RPMI8226 (cell line): ENCODE measurements at regions not wholly inside any gene's neighbourhood (a gene's known extent, or its start where the extent isn't known, plus 50 kb on each side); places are given as distances from the start of the nearest gene placed in this dataset.
A peak's percentile ranks its signal among the peaks of the same experiment; 100 is the strongest.

Experiments used
- DNase-seq: peaks from one replicate; pipeline ENCODE4 v3.0.0-alpha.2; 2015

DNA sequence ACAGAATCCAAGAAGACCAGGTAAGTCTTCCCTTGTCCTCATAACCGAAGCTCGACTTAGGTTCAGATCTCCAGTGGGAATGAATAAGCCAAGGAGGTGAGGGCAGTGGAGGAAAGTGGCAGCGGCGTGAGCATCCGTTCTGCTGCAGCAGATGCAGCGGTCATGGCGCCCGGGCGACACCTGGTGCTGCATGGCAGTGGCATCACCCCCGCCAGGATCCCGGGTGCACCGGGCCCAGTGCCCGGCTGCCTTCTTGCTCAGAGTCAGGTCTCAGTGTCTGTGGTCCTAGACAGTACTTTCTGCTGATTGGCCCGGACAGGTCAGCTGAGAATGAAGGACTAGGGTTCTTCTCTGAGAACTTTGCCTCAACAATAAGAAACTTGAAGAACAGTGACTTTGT is 83.4 kb upstream of the SORBS2 start:
- DNase-seq = peak; percentile 41

GRCh38 chr4:185895866-185896265 is 83.9 kb upstream of the SORBS2 start:
- no peak for DNase-seq

GRCh38 chr4:185896817-185897488 is 85.0 kb upstream of the SORBS2 start:
- DNase-seq = no peak

- no peak for DNase-seq
Observed at GRCh38 chr4:185898413-185898812, 86.4 kb upstream of the SORBS2 start.

DNA sequence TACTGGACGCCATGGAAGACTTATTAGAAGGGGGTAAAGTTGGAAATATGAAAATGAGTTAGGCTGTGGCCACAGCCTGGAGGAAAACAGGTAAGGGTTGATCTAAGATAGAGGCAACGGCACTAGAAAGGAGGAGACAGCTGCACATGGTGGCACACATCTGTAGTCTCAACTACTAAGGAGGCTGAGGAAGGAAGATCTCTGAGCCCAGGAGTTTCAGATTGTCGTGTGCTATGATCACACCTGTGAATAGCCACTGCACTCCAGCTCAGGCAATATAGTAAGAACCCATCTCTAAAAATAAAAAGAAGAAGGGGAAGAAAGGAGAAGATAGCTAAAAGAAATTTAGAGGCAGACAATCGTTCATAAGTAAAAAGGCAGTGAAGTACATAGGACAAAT is 87.8 kb upstream of the SORBS2 start:
- no peak for DNase-seq

DNA sequence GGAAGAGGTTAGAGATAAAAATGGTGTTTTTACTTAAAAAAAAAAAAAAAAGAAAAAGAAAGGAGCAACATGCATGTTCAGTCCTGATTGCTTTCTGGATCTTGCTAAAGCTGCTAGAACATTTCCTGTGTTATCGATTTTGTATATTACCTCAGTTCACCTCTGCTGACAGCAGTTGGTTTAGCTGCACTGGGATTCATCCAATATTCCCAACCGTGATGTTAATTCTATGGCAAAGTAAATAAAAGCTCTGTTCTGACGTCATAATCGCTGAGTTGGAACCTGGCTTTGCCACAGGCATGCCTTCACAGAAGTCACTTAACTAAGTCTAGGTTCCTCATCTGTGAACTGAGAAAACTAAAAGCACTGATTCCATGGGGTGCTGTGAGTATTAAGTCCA is 90.7 kb upstream of the SORBS2 start:
- DNase-seq = no peak

GRCh38 chr4:185903205-185903604 is 91.2 kb upstream of the SORBS2 start:
- no peak for DNase-seq

- no peak for DNase-seq
Observed at GRCh38 chr4:185904381-185904780, 92.4 kb upstream of the SORBS2 start.

GRCh38 chr4:185909972-185910371 is 98.0 kb upstream of the SORBS2 start:
- DNase-seq = no peak

GRCh38 chr4:185911556-185912064 is 99.6 kb upstream of the SORBS2 start:
- DNase-seq = no peak

- DNase-seq = no peak
Observed at GRCh38 chr4:185912779-185913178, 100.8 kb upstream of the SORBS2 start.

DNA sequence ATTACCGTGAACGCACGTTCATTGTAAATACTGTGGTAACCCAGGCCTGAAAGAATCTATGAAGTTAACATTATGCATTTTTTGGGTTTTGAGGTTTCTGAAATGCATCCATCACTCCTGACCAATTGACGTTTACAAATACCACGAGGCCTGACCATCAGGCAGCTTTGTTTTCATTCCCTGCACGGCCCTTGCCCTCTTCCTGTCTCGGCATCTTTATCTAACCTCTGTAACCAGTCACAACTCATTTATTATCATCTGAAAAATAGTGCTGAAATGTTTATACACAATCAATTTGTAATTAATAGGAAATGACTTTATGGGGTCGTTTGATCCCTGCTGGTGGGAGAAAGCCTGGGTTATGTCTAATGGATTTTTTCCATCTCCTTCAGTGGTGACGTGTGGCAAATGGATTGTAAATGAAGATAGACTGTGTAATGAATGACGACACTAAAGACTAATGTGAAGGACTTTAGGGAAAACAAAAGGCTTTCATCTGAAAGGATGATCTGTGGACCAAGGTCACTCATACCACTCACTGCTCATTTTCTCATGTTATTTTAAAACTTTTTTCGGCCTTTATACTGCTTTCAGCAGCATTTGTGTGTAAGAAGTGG is 102.7 kb upstream of the SORBS2 start:
- DNase-seq = no peak

GRCh38 chr4:185915271-185915670 is 103.3 kb upstream of the SORBS2 start:
- DNase-seq = no peak

DNA sequence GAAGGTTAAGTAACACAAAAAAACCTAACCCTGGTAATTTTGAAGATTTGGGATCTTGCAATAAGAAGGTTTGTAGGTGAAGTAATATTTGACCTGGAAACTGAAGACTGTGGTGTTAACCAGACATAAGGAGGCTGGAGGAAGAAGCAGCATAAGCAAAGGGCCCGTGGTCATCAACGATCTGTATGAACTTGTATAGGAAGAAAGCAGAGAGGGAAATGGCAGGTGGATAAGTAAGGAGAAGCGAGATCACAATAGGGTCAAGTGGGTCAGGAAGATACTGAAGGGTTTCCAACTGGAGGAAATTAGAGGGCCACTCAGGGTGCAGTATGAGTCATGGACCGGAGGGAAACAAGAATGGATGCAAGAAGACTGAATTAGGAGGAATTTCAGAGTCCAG is 103.8 kb upstream of the SORBS2 start:
- no peak for DNase-seq

DNA sequence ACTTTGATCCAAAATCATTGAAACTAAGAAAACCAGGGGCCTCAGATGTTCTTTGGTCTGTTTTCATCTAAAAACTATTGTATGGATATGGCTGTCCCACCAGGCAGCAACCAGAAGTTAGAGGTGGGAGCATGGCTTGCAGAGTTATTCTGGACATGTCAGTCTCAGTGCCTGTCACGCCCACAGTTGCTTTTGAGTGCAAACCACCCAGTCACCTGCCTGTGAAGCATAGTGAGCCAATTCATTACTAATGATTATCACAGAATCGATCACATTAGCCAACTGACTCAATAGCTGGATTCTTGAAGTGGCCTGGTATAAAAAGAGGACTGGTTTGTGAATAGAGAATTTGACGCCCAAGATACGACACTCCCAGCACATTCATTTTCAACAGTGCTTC is 104.2 kb upstream of the SORBS2 start:
- DNase-seq = no peak

GRCh38 chr4:185916683-185917082 is 104.7 kb upstream of the SORBS2 start:
- DNase-seq = no peak

- DNase-seq = no peak
Observed at GRCh38 chr4:185919107-185919506, 107.1 kb upstream of the SORBS2 start.

- no peak for DNase-seq
Observed at GRCh38 chr4:185920171-185920570, 108.2 kb upstream of the SORBS2 start.

GRCh38 chr4:185920691-185921260 is 108.8 kb upstream of the SORBS2 start:
- no peak for DNase-seq

GRCh38 chr4:185921583-185922555 is 109.9 kb upstream of the SORBS2 start:
- DNase-seq = no peak

GRCh38 chr4:185924458-185925044 is 112.6 kb upstream of the SORBS2 start:
- no peak for DNase-seq

DNA sequence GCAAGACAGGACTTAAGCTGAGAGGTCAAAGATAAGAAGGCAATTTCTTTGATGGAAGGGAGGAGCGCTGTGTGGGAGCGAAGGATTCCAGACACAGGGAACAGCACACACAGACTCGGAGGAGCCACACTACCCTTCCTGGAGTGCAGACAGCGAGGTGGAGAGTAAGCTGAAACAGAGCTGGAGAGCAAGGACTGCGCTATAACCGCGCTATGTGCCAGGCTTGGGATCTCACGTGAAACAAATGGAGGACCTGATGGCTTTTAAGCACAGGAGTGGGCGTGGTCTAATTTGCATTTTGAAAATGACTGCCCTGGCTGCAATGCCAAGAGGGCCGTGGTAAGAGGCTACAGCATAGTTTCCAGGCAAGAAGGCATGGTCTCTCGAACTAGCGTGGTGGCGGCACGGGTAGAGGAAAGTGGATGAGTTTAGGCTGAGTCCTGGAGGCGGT is 113.9 kb upstream of the SORBS2 start:
- no peak for DNase-seq

DNA sequence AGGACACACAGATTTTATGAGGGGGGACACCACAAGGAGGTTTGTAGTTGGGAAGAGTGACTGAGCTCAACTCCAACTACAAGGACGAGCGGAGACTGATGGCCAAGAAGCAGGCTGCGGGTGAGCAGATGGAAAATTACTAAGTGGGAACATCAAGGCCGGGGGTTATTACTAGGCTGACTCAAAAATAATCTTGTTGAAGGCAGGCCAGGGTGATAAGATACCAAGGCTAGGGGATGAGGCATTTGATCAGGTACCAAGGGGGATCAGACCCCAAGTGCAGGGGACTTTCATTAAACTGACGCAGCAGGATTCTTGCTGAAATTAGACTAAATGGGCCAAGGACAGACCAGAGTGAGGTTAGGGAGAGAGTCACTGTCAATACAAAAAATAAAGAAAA is 119.4 kb upstream of the SORBS2 start:
- DNase-seq = no peak
